IMR-90 (cell line): ENCODE measurements at regions not wholly inside any gene's neighbourhood (a gene's known extent, or its start where the extent isn't known, plus 50 kb on each side); places are given as distances from the start of the nearest gene placed in this dataset.

Experiments used
- ATAC-seq: fragments of 200-7000 bp; cut with Tn5 transposase; 2 replicates; pipeline ENCODE4 v1.9.1; 2020; ENCODE audit warnings: low read depth, mild to moderate bottlenecking, moderate library complexity
- BruUV-seq: library from RNA; stranded (reverse); fragments of 400-500 nt; replicated peaks from 2 replicates; lab custom pipeline; 2021; lab: Mats Ljungman, UMichigan
- CTCF ChIA-PET: fragments of 300-600 bp; formaldehyde crosslinking; extraction: SDS; loops from one replicate; lab custom pipeline; 2021; ENCODE audit warnings: antibody characterized with exemption; lab: Yijun Ruan, JAX
- POLR2A ChIA-PET: fragments of 300-600 bp; sonication (Branson Sonifier 250); formaldehyde crosslinking; loops from one replicate; lab custom pipeline; 2022; ENCODE audit warnings: antibody characterized with exemption; ENCODE audit not compliant: unreplicated experiment; lab: Charles Lee
- DNase-seq: peaks from one replicate; pipeline ENCODE4 v3.0.0; 2013
- H2AFZ ChIP-seq: replicated peaks from 2 replicates; pipeline ENCODE3; 2013; ENCODE audit warnings: low read length, mild to moderate bottlenecking; ENCODE audit not compliant: poor library complexity
- H2AK5ac ChIP-seq: 2 replicates; pipeline ENCODE4 v1.6.1; 2013; ENCODE audit warnings: low read depth, low read length, inconsistent platforms
- H2AK9ac ChIP-seq: replicated peaks from 2 replicates; pipeline ENCODE3; 2013; ENCODE audit warnings: mild to moderate bottlenecking, low read depth, low read length, moderate library complexity; ENCODE audit not compliant: poor library complexity
- H2BK120ac ChIP-seq: 2 replicates; pipeline ENCODE4 v1.6.1; 2013; ENCODE audit warnings: low read depth, low read length, inconsistent platforms
- H2BK15ac ChIP-seq: 3 replicates; pipeline ENCODE4 v1.6.1; 2013; ENCODE audit warnings: low read depth, low read length, inconsistent platforms
- H2BK20ac ChIP-seq: 2 replicates; pipeline ENCODE4 v1.6.1; 2013; ENCODE audit warnings: low read depth, mild to moderate bottlenecking, inconsistent platforms, low read length, moderate library complexity
- H2BK5ac ChIP-seq: 2 replicates; pipeline ENCODE4 v1.6.1; 2013; ENCODE audit warnings: mild to moderate bottlenecking, low read depth, low read length, inconsistent platforms; ENCODE audit not compliant: poor library complexity, severe bottlenecking
- H3K14ac ChIP-seq: replicated peaks from 2 replicates; pipeline ENCODE4 v1.6.1; 2013; ENCODE audit warnings: low read depth, low read length, inconsistent platforms
- H3K18ac ChIP-seq: 2 replicates; pipeline ENCODE4 v1.6.1; 2013; ENCODE audit warnings: low read depth, low read length, control low read depth
- H3K23ac ChIP-seq: 2 replicates; pipeline ENCODE4 v1.6.1; 2013; ENCODE audit warnings: low read depth, low read length, inconsistent platforms
- H3K27ac ChIP-seq: 2 replicates; pipeline ENCODE4 v1.5.1; 2013; ENCODE audit warnings: mild to moderate bottlenecking, control low read depth, low read length; ENCODE audit not compliant: insufficient read depth
- H3K27me3 ChIP-seq: 2 replicates; pipeline ENCODE4 v1.6.1; 2013; ENCODE audit warnings: low read length; ENCODE audit not compliant: control insufficient read depth, insufficient read depth
- H3K36me3 ChIP-seq: 2 replicates; pipeline ENCODE4 v1.6.1; 2013; ENCODE audit warnings: low read length, mixed read lengths; ENCODE audit not compliant: control insufficient read depth, insufficient read depth
- H3K4ac ChIP-seq: 2 replicates; pipeline ENCODE4 v1.6.1; 2013; ENCODE audit warnings: low read depth, low read length, inconsistent platforms
- H3K4me1 ChIP-seq: 2 replicates; pipeline ENCODE4 v1.6.1; 2013; ENCODE audit warnings: low read length, mixed read lengths; ENCODE audit not compliant: control insufficient read depth, insufficient read depth
- H3K4me2 ChIP-seq: 2 replicates; pipeline ENCODE4 v1.6.1; 2013; ENCODE audit warnings: low read depth, mild to moderate bottlenecking, control low read depth, low read length, moderate library complexity
- H3K4me3 ChIP-seq: 2 replicates; pipeline ENCODE4 v1.5.1; 2013; ENCODE audit warnings: low read depth, mild to moderate bottlenecking, control low read depth, low read length, moderate library complexity; ENCODE audit not compliant: insufficient read depth
- H3K56ac ChIP-seq: 2 replicates; pipeline ENCODE4 v1.6.1; 2013; ENCODE audit warnings: low read length, inconsistent platforms; ENCODE audit not compliant: insufficient read depth; ENCODE audit errors: extremely low read depth
- H3K79me1 ChIP-seq, 2 experiments: 2 replicates each; pipeline ENCODE4 v1.6.1; 2013; ENCODE audit warnings: low read length in 2 of 2, inconsistent platforms in 1 of 2, low read depth in 1 of 2
- H3K9ac ChIP-seq: 2 replicates; pipeline ENCODE4 v1.6.1; 2013; ENCODE audit warnings: low read depth, low read length, control low read depth
- H3K9me1 ChIP-seq: 2 replicates; pipeline ENCODE4 v1.6.1; 2013; ENCODE audit warnings: low read length, inconsistent platforms; ENCODE audit not compliant: insufficient read depth
- H3K9me3 ChIP-seq: 2 replicates; pipeline ENCODE4 v1.6.1; 2013; ENCODE audit warnings: low read length; ENCODE audit not compliant: control insufficient read depth, insufficient read depth
- H4K20me1 ChIP-seq: 2 replicates; pipeline ENCODE4 v1.6.1; 2013; ENCODE audit warnings: low read length, inconsistent platforms; ENCODE audit not compliant: insufficient read depth
- H4K5ac ChIP-seq: 2 replicates; pipeline ENCODE4 v1.6.1; 2013; ENCODE audit warnings: mild to moderate bottlenecking, low read depth, low read length, control low read depth
- H4K8ac ChIP-seq, 2 experiments: 2 replicates each; pipeline ENCODE4 v1.6.1; 2013; ENCODE audit warnings: low read depth in 2 of 2, low read length in 2 of 2, control low read depth in 1 of 2, inconsistent platforms in 1 of 2
- H4K91ac ChIP-seq: 2 replicates; pipeline ENCODE4 v1.6.1; 2013; ENCODE audit warnings: low read depth, low read length, inconsistent platforms; ENCODE audit not compliant: insufficient read depth
- BHLHE40 ChIP-seq: fragments of 150-350 bp; IDR thresholded peaks from 2 replicates; pipeline ENCODE4 v1.6.1; 2016; ENCODE audit warnings: mild to moderate bottlenecking, low read depth, low read length
- CEBPB ChIP-seq: IDR thresholded peaks from 2 replicates; pipeline ENCODE4 v1.6.1; 2012; ENCODE audit warnings: low read depth, low read length, improper control_type of control experiment
- MAFK ChIP-seq: IDR thresholded peaks from 2 replicates; pipeline ENCODE4 v1.6.1; 2012; ENCODE audit warnings: low read depth, low read length, improper control_type of control experiment
- MAZ ChIP-seq: IDR thresholded peaks from 2 replicates; pipeline ENCODE4 v1.6.1; 2012; ENCODE audit warnings: low read depth, mild to moderate bottlenecking, low read length, improper control_type of control experiment, moderate library complexity, borderline replicate concordance
- MXI1 ChIP-seq: IDR thresholded peaks from 2 replicates; pipeline ENCODE4 v1.6.1; 2012; ENCODE audit warnings: low read depth, mild to moderate bottlenecking, low read length, moderate library complexity, borderline replicate concordance
- NFE2L2 ChIP-seq: fragments of 150-350 bp; IDR thresholded peaks from 2 replicates; pipeline ENCODE4 v1.6.1; 2016; ENCODE audit warnings: low read depth, mild to moderate bottlenecking, low read length
- POLR2A ChIP-seq: IDR thresholded peaks from 2 replicates; pipeline ENCODE4 v1.6.1; 2012; ENCODE audit warnings: mild to moderate bottlenecking, low read depth, low read length
- RAD21 ChIP-seq: IDR thresholded peaks from 2 replicates; pipeline ENCODE4 v1.6.1; 2012; ENCODE audit warnings: low read length, improper control_type of control experiment
- RCOR1 ChIP-seq: IDR thresholded peaks from 2 replicates; pipeline ENCODE4 v1.6.1; 2012; ENCODE audit warnings: mild to moderate bottlenecking, low read length, improper control_type of control experiment; ENCODE audit not compliant: insufficient replicate concordance
- RFX5 ChIP-seq: IDR thresholded peaks from 2 replicates; pipeline ENCODE4 v1.8.0; 2012; ENCODE audit warnings: low read depth, mild to moderate bottlenecking, low read length, moderate library complexity
- SMC3 ChIP-seq: fragments of 150-350 bp; IDR thresholded peaks from 2 replicates; pipeline ENCODE4 v1.6.1; 2016; ENCODE audit warnings: low read depth, mild to moderate bottlenecking, antibody characterized with exemption, low read length, moderate library complexity
- WGBS, 2 experiments: methylation state at CpG; one replicate each; pipeline versions ENCODE4 v1.1.5 to v1.1.7; 2013; ENCODE audit warnings: missing lambda C conversion rate in 2 of 2; ENCODE audit not compliant: insufficient read length in 1 of 2; ENCODE audit errors: extremely low coverage in 2 of 2; 5-methylcytosine and 5-hydroxymethylcytosine counted together
- dilution Hi-C: fragments of 300-500 bp; cut with HindIII; formaldehyde crosslinking; loops from one replicate; pipeline ENCODE4 v1.14.3; 2018; ENCODE audit warnings: low sequenced_read_pairs; ENCODE audit not compliant: unreplicated experiment
- in situ Hi-C: fragments of 300-500 bp; cut with MboI; formaldehyde crosslinking; loops from 3 replicates; pipeline ENCODE4 v1.14.3; 2019; ENCODE audit warnings: low sequenced_read_pairs, inconsistent platforms, mixed read lengths
- intact Hi-C: fragments of 100-400 bp; cut with micrococcal nuclease; formaldehyde crosslinking; loops from 2 replicates; pipeline ENCODE4 v1.10.0; 2022
- TF ChIP-seq, protein P1 (sequence below): conservative IDR thresholded peaks from 2 replicates; pipeline ENCODE4 v1.5.1; 2012; ENCODE audit warnings: mild to moderate bottlenecking, low read depth, low read length, improper control_type of control experiment
- TF ChIP-seq, protein P2 (sequence below): fragments of 150-350 bp; IDR thresholded peaks from 2 replicates; pipeline ENCODE4 v1.6.1; 2017; ENCODE audit warnings: mild to moderate bottlenecking, antibody characterized with exemption, low read length, low read depth
- TF ChIP-seq, protein P3 (sequence below): fragments of 150-350 bp; IDR thresholded peaks from 2 replicates; pipeline ENCODE4 v1.6.1; 2016; ENCODE audit warnings: low read depth, mild to moderate bottlenecking, low read length, moderate library complexity, borderline replicate concordance

DNA sequence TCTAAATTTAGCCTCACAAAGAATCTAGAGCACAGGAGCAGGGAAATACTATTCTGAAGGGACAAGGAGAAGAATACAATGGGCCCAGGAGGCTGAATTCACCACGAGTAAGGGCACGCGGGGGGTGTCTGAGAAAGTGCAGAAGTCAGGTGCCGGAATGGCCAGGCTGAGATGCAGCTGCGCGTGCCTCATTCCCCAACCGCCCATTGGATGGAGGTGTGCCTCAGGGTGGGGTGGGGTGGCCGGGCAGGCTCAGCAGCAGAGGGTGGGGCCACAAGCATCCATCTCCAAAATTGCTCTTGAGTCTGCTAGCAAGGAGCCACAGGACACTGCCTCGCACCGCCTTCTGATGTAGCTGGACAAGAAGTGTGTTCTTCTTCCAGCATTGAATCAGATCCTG lies 387.0 kb downstream of the SHANK2 start:
- Histone ChIP-seq H3K36me3 (no peaks in the 10 kb centered on the region), H4K20me1 (no peaks in the 10 kb centered on the region; the same call in 1 of the 2 replicates), H3K23ac (no peak overlapping the region), H3K4me3 (no peak overlapping the region), H3K4me2 (no peak overlapping the region), H4K8ac (no peak overlapping the region), H3K56ac (no peak overlapping the region), H3K27ac (no peak overlapping the region), H2AK9ac (no peak overlapping the region), H2AK5ac (no peak overlapping the region), H2BK15ac (no peak overlapping the region), H2BK5ac (no peak overlapping the region), H3K9ac (no peak overlapping the region), H4K91ac (no peak overlapping the region), H2BK20ac (no peak overlapping the region), H3K14ac (no peak overlapping the region), H3K27me3 (no peaks in the 10 kb centered on the region; the same call in 1 of the 2 replicates), H3K4ac (no peak overlapping the region), H2BK120ac (no peak overlapping the region), H4K5ac (no peak overlapping the region), H3K18ac (no peak overlapping the region), H2AFZ (no peak overlapping the region), H3K9me1 (no peaks in the 10 kb centered on the region), H3K9me3 (peaks cover 2% of the 10 kb centered on the region; the same call in 1 of the 2 replicates), H3K79me1 (no peaks in the 10 kb centered on the region), H3K4me1 (no peaks in the 10 kb centered on the region)
- DNase-seq (no peak), ATAC-seq (no peak)
- ChIA-PET POLR2A (no interaction called here), CTCF (no interaction called here)
- in situ Hi-C loops = no loop called here
- BruUV-seq = no TSS peak
- intact Hi-C loops = no loop called here
- no CpG with 5 or more reads among the region's 10 CpGs for WGBS, 2 experiments
- dilution Hi-C loops = no loop called here
- TF ChIP-seq MXI1 (no peak), RFX5 (no peak), RCOR1 (no peak), CEBPB (no peak), MAFK (no peak), POLR2A (no peak), MAZ (no peak), SMC3 (no peak), NFE2L2 (no peak), RAD21 (no peak), BHLHE40 (no peak)
- TF ChIP-seq, protein P1, sequence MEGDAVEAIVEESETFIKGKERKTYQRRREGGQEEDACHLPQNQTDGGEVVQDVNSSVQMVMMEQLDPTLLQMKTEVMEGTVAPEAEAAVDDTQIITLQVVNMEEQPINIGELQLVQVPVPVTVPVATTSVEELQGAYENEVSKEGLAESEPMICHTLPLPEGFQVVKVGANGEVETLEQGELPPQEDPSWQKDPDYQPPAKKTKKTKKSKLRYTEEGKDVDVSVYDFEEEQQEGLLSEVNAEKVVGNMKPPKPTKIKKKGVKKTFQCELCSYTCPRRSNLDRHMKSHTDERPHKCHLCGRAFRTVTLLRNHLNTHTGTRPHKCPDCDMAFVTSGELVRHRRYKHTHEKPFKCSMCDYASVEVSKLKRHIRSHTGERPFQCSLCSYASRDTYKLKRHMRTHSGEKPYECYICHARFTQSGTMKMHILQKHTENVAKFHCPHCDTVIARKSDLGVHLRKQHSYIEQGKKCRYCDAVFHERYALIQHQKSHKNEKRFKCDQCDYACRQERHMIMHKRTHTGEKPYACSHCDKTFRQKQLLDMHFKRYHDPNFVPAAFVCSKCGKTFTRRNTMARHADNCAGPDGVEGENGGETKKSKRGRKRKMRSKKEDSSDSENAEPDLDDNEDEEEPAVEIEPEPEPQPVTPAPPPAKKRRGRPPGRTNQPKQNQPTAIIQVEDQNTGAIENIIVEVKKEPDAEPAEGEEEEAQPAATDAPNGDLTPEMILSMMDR = no peak
- TF ChIP-seq, protein P2, sequence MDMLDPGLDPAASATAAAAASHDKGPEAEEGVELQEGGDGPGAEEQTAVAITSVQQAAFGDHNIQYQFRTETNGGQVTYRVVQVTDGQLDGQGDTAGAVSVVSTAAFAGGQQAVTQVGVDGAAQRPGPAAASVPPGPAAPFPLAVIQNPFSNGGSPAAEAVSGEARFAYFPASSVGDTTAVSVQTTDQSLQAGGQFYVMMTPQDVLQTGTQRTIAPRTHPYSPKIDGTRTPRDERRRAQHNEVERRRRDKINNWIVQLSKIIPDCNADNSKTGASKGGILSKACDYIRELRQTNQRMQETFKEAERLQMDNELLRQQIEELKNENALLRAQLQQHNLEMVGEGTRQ = no peak
- TF ChIP-seq, protein P3, sequence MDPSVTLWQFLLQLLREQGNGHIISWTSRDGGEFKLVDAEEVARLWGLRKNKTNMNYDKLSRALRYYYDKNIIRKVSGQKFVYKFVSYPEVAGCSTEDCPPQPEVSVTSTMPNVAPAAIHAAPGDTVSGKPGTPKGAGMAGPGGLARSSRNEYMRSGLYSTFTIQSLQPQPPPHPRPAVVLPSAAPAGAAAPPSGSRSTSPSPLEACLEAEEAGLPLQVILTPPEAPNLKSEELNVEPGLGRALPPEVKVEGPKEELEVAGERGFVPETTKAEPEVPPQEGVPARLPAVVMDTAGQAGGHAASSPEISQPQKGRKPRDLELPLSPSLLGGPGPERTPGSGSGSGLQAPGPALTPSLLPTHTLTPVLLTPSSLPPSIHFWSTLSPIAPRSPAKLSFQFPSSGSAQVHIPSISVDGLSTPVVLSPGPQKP = no peak
